ENCODE measurements at regions not wholly inside any gene's neighbourhood (a gene's known extent, or its start where the extent isn't known, plus 50 kb on each side); places are given as distances from the start of the nearest gene placed in this dataset.
A peak's percentile ranks its signal among the peaks of the same experiment; 100 is the strongest.

GRCh38 chr6:147715035-147715434 is 206.5 kb downstream of the SAMD5 start:
- DNase-seq (ENCODE audit: low spot score): no peak

GRCh38 chr6:147716434-147716833 is 207.9 kb downstream of the SAMD5 start:
- no peak for DNase-seq (ENCODE audit: low spot score)

GRCh38 chr6:147717991-147718390 is 209.5 kb downstream of the SAMD5 start:
- DNase-seq (ENCODE audit: low spot score): no peak

GRCh38 chr6:147722158-147722557 is 213.7 kb downstream of the SAMD5 start:
- DNase-seq (ENCODE audit: low spot score): no peak

- no peak for DNase-seq (ENCODE audit: low spot score)
Measured at GRCh38 chr6:147724454-147724853, 216.0 kb downstream of the SAMD5 start.

GRCh38 chr6:147726342-147726741 is 217.9 kb downstream of the SAMD5 start:
- DNase-seq (ENCODE audit: low spot score): no peak

- no peak for DNase-seq (ENCODE audit: low spot score)
Measured at GRCh38 chr6:147728903-147729302, 220.4 kb downstream of the SAMD5 start.

GRCh38 chr6:147733686-147734085 is 225.2 kb downstream of the SAMD5 start:
- DNase-seq (ENCODE audit: low spot score): no peak

- no peak for DNase-seq (ENCODE audit: low spot score)
Measured at GRCh38 chr6:147734151-147734550, 225.7 kb downstream of the SAMD5 start.

- DNase-seq (ENCODE audit: low spot score): no peak
Measured at GRCh38 chr6:147735924-147736323, 227.4 kb downstream of the SAMD5 start.

- no peak for DNase-seq (ENCODE audit: low spot score)
Measured at GRCh38 chr6:147737115-147737514, 228.6 kb downstream of the SAMD5 start.

GRCh38 chr6:147738099-147738498 is 229.6 kb downstream of the SAMD5 start:
- no peak for DNase-seq (ENCODE audit: low spot score)

GRCh38 chr6:147738516-147739162 is 230.1 kb downstream of the SAMD5 start:
- DNase-seq (ENCODE audit: low spot score): peak; percentile 66

GRCh38 chr6:147740326-147740725 is 231.8 kb downstream of the SAMD5 start:
- no peak for DNase-seq (ENCODE audit: low spot score)

- DNase-seq (ENCODE audit: low spot score): no peak
Measured at GRCh38 chr6:147740916-147741315, 232.4 kb downstream of the SAMD5 start.

- DNase-seq (ENCODE audit: low spot score): no peak
Measured at GRCh38 chr6:147741389-147741788, 232.9 kb downstream of the SAMD5 start.

- DNase-seq (ENCODE audit: low spot score): no peak
Measured at GRCh38 chr6:147742440-147742839, 233.9 kb downstream of the SAMD5 start.

GRCh38 chr6:147744012-147744411 is 235.5 kb downstream of the SAMD5 start:
- no peak for DNase-seq (ENCODE audit: low spot score)

- DNase-seq (ENCODE audit: low spot score): no peak
Measured at GRCh38 chr6:147749331-147749730, 240.8 kb downstream of the SAMD5 start.

GRCh38 chr6:147750413-147750812 is 241.9 kb downstream of the SAMD5 start:
- DNase-seq (ENCODE audit: low spot score): no peak

GRCh38 chr6:147751232-147751631 is 242.7 kb downstream of the SAMD5 start:
- DNase-seq (ENCODE audit: low spot score): no peak

- DNase-seq (ENCODE audit: low spot score): no peak
Measured at GRCh38 chr6:147752689-147753403, 244.4 kb downstream of the SAMD5 start.

- no peak for DNase-seq (ENCODE audit: low spot score)
Measured at GRCh38 chr6:147755999-147756398, 247.5 kb downstream of the SAMD5 start.

- no peak for DNase-seq (ENCODE audit: low spot score)
Measured at GRCh38 chr6:147756891-147757290, 248.4 kb downstream of the SAMD5 start.
